Endodermal cell (in vitro differentiated cells): ENCODE measurements at regions not wholly inside any gene's neighbourhood (a gene's known extent, or its start where the extent isn't known, plus 50 kb on each side); places are given as distances from the start of the nearest gene placed in this dataset.

Source experiments
- DNase-seq: peaks from one replicate; pipeline ENCODE4 v3.0.0-alpha.2; 2017
- H3K27ac ChIP-seq: 2 replicates; pipeline ENCODE4 v1.5.1; 2013; ENCODE audit warnings: mild to moderate bottlenecking, low read depth, low read length, moderate library complexity
- H3K27me3 ChIP-seq: 2 replicates; pipeline ENCODE4 v1.6.1; 2013; ENCODE audit warnings: mild to moderate bottlenecking, low read length, moderate library complexity; ENCODE audit not compliant: insufficient read depth, control insufficient read depth, poor library complexity, severe bottlenecking
- H3K36me3 ChIP-seq: 2 replicates; pipeline ENCODE4 v1.7.0; 2013; ENCODE audit warnings: mild to moderate bottlenecking, low read length, moderate library complexity; ENCODE audit not compliant: control insufficient read depth, insufficient read depth
- H3K4me1 ChIP-seq: one replicate; pipeline ENCODE4 v1.7.0; 2013; ENCODE audit warnings: low read length; ENCODE audit not compliant: control insufficient read depth, insufficient read depth
- H3K4me3 ChIP-seq: 2 replicates; pipeline ENCODE4 v1.5.1; 2013; ENCODE audit warnings: mild to moderate bottlenecking, low read length, moderate library complexity
- H3K9ac ChIP-seq: 2 replicates; pipeline ENCODE4 v1.6.1; 2013; ENCODE audit warnings: mild to moderate bottlenecking, low read length, moderate library complexity; ENCODE audit not compliant: poor library complexity, severe bottlenecking; ENCODE audit errors: extremely low read depth
- H3K9me3 ChIP-seq: 2 replicates; pipeline ENCODE4 v1.6.1; 2013; ENCODE audit warnings: mild to moderate bottlenecking, low read length, moderate library complexity; ENCODE audit not compliant: control insufficient read depth
- H3K27ac Mint-ChIP-seq: 2 replicates; pipeline ENCODE4 v1.8.0; 2020; ENCODE audit warnings: mixed read lengths
- H3K27me3 Mint-ChIP-seq: 2 replicates; pipeline ENCODE4 v1.8.0; 2021; ENCODE audit warnings: mild to moderate bottlenecking, mixed read lengths; ENCODE audit not compliant: insufficient read depth
- H3K36me3 Mint-ChIP-seq: 2 replicates; pipeline ENCODE4 v1.8.0; 2020; ENCODE audit warnings: low read depth, mixed read lengths
- H3K4me1 Mint-ChIP-seq: 2 replicates; pipeline ENCODE4 v1.8.0; 2020; ENCODE audit warnings: mixed read lengths
- H3K4me3 Mint-ChIP-seq: 2 replicates; pipeline ENCODE4 v1.8.0; 2020; ENCODE audit warnings: mild to moderate bottlenecking, moderate library complexity, mixed read lengths
- H3K9me3 Mint-ChIP-seq: 2 replicates; pipeline ENCODE4 v1.8.0; 2020; ENCODE audit warnings: mild to moderate bottlenecking, mixed read lengths
- WGBS, 2 experiments: methylation state at CpG; one replicate each; pipeline versions ENCODE4 v1.1.5 to v1.1.7; 2013; ENCODE audit warnings: missing lambda C conversion rate in 2 of 2, mixed read lengths in 1 of 2; ENCODE audit not compliant: insufficient coverage in 1 of 2, insufficient read length in 1 of 2; 5-methylcytosine and 5-hydroxymethylcytosine counted together
- TF ChIP-seq, protein P1 (sequence below): fragments of 200-600 bp; sonication (generic); conservative IDR thresholded peaks from 2 replicates; pipeline ENCODE4 v1.5.0; 2021; ENCODE audit warnings: antibody characterized with exemption, mild to moderate bottlenecking

DNA sequence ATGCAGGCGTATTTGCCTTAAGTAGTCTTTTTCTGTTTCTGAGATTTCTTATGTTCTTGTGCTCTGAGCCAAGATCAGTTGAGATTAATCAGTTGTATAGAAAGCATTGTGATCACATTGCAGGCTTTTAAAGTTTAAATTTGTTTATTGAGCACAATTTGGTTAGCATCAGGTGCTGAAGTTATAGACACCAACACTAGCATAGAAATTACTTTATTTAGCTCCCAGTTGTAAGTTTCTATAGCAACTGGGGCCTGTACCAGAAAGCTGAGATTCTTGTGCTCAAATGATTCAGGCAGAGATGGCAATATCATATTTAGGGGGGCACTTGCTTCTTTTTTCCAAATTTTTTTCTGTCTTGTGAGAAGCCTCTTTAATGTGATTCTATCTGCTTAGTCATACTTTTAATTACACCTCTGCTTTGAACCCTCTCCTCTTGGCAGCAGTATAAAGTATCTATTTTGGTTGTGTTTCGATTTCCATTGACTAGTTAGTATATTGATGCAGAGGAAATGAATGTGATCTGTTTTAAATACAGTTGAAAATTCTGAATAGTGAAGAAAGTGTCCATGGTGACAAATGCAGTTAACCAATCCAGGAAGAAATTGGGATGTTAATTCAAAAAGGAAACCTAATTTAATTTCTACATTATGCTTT lies 241.7 kb upstream of the GBE1 start:
- 75 to 82% methylated on average over 1 to 2 of the region's 2 CpGs for WGBS, 2 experiments

DNA sequence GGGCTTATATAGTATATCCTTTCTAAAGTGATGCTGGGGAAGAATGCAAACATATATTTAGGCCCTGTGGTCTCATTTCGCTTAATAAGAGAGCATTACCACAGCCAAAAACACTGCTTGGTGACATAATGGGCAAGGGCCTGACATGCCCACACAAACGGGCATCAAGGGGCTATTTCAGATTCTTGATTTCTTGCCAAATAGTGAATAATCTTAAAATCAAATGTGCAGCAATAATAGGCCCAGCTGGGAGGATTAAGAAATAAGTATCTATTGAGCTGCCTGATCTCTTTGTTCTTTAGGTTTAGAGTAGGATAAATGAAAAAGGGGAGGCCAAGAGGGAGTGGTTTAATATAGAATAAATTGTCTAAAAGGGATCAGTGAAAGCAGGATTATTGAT lies 241.0 kb upstream of the GBE1 start:
- no peak overlapping the region for H3K27ac ChIP-seq
- WGBS, 2 experiments: 84 to 100% methylated on average over 2 of the region's 2 CpGs
- TF ChIP-seq, protein P1, sequence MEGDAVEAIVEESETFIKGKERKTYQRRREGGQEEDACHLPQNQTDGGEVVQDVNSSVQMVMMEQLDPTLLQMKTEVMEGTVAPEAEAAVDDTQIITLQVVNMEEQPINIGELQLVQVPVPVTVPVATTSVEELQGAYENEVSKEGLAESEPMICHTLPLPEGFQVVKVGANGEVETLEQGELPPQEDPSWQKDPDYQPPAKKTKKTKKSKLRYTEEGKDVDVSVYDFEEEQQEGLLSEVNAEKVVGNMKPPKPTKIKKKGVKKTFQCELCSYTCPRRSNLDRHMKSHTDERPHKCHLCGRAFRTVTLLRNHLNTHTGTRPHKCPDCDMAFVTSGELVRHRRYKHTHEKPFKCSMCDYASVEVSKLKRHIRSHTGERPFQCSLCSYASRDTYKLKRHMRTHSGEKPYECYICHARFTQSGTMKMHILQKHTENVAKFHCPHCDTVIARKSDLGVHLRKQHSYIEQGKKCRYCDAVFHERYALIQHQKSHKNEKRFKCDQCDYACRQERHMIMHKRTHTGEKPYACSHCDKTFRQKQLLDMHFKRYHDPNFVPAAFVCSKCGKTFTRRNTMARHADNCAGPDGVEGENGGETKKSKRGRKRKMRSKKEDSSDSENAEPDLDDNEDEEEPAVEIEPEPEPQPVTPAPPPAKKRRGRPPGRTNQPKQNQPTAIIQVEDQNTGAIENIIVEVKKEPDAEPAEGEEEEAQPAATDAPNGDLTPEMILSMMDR: no peak
- H3K4me1 ChIP-seq: no peaks in the 10 kb centered on the region
- H3K4me3 ChIP-seq: no peak overlapping the region
- Mint-ChIP-seq H3K27me3 (no peaks in the 10 kb centered on the region), H3K4me3 (no peak overlapping the region), H3K27ac (peak overlapping the region; percentile 67), H3K9me3 (peaks cover 8% of the 10 kb centered on the region), H3K36me3 (peaks cover 2% of the 10 kb centered on the region), H3K4me1 (peaks cover 24% of the 10 kb centered on the region)
- no peaks in the 10 kb centered on the region for H3K36me3 ChIP-seq
- H3K9ac ChIP-seq: no peak overlapping the region
- H3K27me3 ChIP-seq: no peaks in the 10 kb centered on the region
- no peak for DNase-seq
- H3K9me3 ChIP-seq: peaks cover 4% of the 10 kb centered on the region

More for the DNA sequence above, 241.7 kb upstream of the GBE1 start:
- Histone ChIP-seq H3K9ac (no peak overlapping the region), H3K27me3 (no peaks in the 10 kb centered on the region), H3K27ac (no peak overlapping the region), H3K36me3 (no peaks in the 10 kb centered on the region), H3K9me3 (peaks cover 6% of the 10 kb centered on the region), H3K4me1 (no peaks in the 10 kb centered on the region), H3K4me3 (no peak overlapping the region)
- DNase-seq: no peak
- TF ChIP-seq, protein P1: no peak
- Mint-ChIP-seq H3K27me3 (no peaks in the 10 kb centered on the region), H3K4me3 (no peak overlapping the region), H3K9me3 (peaks cover 11% of the 10 kb centered on the region), H3K4me1 (peaks cover 24% of the 10 kb centered on the region), H3K36me3 (peaks cover 2% of the 10 kb centered on the region), H3K27ac (peak overlapping the region; percentile 67)

DNA sequence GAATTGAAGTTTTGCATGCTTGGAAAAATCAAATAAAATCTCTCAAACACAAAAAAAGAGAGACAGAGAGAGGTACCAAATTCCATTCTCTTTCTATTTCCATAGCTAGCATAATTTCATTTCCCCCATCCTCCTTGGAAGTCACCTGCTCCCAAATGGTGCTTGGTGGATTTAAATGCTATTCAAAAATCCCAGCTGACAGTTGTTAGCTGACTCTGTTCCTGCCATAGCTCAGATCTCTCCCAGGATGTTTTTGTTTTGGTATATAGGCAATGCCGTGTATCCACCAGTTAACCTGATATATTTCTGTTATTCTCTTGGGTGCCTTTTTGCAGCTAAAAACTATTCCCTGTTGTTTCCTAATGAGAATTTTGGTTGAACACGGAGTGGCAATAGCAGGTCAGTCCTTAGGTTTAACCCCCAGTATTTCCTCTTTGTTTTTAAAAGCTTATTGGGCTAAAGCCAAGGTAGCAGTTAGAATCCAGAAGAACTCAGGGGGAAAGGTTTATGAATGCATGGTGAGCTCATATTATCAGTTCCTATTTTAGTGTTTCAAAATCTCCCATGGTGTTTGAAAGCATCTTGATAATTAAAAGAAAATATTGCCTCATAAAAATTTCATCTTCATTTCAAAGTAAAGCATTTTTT lies 240.0 kb upstream of the GBE1 start:
- TF ChIP-seq, protein P1: no peak
- 80 to 90% methylated on average over 2 of the region's 2 CpGs for WGBS, 2 experiments

More for the DNA sequence above, 240.0 kb upstream of the GBE1 start:
- Mint-ChIP-seq H3K27ac (no peak overlapping the region), H3K9me3 (no peaks in the 10 kb centered on the region), H3K27me3 (no peaks in the 10 kb centered on the region), H3K4me3 (no peak overlapping the region), H3K36me3 (no peaks in the 10 kb centered on the region), H3K4me1 (peaks cover 24% of the 10 kb centered on the region)
- Histone ChIP-seq H3K4me3 (no peak overlapping the region), H3K9ac (no peak overlapping the region), H3K9me3 (no peaks in the 10 kb centered on the region), H3K27ac (no peak overlapping the region), H3K36me3 (no peaks in the 10 kb centered on the region), H3K27me3 (no peaks in the 10 kb centered on the region), H3K4me1 (no peaks in the 10 kb centered on the region)
- no peak for DNase-seq
